GM18511 (cell line): ENCODE measurements at regions not wholly inside any gene's neighbourhood (a gene's known extent, or its start where the extent isn't known, plus 50 kb on each side); places are given as distances from the start of the nearest gene placed in this dataset.

Experiments used
- ATAC-seq: cut with Tn5 transposase; IDR thresholded peaks from one replicate; pipeline ENCODE4 v1.9.1; 2021; ENCODE audit warnings: mild to moderate bottlenecking, moderate library complexity; ENCODE audit not compliant: unreplicated experiment

GRCh38 chr2:144248350-144249034 lies 271.4 kb downstream of the ZEB2 start:
- peak; percentile 53 for ATAC-seq

DNA sequence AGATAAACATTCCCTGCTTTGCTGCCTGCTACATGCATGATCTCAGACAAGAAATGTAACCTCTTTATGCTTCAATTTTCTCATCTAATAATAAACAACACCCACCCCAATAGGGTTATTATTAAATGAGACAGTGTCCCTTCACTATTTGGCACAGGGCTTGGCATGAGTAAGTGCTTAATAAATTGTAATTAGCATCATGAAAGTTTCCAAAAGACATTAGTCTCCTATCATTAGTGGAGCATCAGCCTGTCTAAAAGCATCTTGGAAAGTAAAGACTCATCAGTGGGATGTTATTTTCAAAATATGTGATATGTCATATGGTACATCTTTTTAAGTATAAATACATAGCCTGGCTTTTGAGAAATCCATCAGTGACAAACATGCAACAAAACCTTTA lies 275.0 kb downstream of the ZEB2 start:
- no peak for ATAC-seq

DNA sequence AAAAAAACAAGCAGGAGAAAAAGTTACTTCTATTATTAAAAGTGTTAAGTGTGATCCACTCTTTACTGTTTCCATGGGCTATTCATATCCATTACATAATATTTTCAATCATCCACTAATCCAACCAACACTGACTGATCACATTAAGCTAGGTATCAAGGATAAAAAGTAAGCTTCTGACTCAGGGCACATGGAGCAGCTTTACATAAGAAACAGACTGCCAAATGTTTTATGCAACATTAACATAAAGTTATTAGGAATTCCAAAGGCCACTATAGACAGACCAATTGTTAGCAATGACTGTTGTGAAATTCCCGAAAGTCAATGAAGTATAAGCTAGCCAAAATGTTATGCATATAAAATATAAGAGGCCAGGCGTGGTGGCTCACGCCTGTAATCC lies 277.6 kb downstream of the ZEB2 start:
- ATAC-seq: no peak

GRCh38 chr2:144241801-144242200 lies 278.1 kb downstream of the ZEB2 start:
- ATAC-seq: no peak

DNA sequence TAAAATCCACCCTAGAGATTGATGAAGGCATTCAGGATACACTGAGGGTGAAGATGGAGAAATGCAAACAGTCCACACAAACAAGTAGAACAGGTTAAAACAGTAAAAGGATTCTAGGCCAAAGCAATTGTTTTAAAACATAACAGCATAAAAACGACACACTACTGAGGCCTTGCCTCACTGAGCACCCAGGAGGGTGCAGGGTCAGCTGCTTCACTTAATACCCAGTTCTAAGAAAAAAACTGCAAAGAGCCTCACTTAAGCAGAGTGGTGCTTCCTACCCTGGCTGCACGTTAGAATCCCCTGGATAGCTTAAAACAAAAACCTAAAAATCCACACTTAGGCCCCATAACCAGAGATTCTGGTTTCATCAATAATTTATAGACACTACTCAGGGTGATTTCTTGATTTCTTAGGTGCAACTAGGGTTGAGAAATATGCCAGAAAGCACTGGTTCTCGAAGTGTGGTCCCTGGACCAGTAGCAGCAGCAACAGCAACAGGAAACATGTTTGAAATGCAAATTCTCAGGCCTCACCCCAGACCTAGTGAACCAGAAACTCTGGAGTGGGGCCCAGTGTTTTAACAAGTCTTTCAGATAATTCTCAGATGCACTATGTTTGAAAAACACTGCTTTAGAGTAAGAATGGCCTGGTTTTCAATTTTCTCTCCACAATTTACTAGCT lies 279.1 kb downstream of the ZEB2 start:
- ATAC-seq: peak; percentile 89

DNA sequence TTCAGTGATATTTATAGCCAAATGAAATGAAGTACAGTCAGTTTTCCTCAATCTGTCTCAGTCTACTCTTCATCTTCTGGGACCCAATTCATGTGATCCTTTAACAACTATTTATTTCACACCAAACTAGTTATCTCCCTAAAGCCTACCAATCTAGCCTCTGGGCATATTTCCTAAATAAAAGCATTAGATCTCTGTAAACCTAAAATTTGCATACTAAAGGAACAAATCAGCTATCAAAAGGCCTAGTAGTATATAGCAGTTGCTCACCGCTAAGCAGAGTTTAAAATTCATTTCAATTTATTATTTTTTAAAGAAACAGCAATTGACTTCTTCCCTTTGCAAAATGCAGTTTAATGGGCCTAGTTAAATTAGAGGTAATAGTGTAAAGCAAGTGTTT lies 280.2 kb downstream of the ZEB2 start:
- no peak for ATAC-seq

GRCh38 chr2:144239306-144239705 lies 280.6 kb downstream of the ZEB2 start:
- ATAC-seq: no peak

DNA sequence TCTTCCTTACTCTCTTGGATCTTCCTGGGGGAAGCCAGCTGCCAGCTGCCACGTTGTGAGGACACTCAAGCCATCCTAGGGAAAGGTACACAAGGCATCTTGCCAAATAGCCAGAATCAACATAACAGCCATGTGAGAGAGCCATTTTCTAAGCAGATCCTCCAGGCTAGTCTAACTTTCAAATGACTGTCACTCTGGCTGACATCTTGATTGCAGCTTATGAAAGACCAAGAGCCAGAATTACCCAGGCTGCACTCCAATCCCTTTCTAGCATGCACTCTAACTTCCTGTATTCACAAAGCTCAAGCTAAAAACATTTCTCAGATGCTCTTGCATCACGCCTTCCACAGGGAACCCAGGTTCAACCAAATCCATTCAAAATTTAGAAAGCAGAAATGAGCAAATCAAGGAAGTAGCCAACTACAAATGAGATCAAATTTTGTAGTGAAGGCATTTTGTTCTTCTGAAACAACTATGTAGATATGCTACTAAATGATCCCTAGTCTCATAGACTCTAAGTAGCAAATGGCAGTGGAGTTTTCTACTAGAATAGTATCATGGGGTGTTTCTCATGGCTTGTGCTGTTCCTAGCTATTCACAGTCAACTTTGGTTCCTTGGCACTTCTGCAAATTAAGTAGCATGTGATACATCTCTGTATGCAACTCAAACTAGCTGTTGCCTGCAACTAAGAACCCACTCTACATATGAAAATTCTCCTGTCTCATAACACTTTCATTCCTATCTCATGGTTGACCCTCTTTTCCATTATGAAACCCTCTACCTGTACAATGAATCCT lies 281.9 kb downstream of the ZEB2 start:
- ATAC-seq: no peak

- no peak for ATAC-seq
Measured at GRCh38 chr2:144237108-144237507, 282.8 kb downstream of the ZEB2 start.

DNA sequence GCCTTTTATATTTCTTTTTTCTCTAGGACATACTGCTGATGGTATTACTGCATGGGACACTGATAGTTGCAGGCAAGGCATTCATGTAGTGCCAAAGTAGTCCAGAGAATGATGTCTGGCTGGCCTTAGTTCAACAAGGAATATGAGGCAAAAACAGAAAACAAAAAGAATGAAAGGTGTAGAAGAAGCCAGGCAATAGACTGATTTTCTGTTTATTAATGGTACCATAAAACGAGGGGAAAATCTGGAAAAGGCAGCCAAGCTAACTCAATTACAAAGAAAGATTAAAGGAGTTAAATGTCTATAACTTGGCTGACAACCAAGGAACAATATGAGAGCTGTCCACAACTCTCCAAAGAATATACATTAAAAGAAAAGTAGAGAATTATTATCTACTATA lies 284.9 kb downstream of the ZEB2 start:
- ATAC-seq: no peak

DNA sequence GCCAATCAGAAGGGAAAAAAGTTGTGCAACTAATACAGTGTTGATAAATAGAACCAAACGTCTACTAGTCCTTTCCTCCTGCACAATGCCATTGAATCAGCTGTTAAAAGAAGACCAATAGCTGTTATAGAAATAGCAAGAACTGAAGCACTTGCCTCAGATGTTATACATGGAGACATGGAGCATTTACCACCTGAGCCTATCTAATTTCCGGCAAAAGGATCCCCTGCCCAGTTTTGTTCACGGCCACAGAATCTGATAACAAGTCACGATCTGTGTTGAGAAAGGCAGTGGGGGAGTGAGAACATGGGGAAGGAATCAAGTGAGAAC lies 285.4 kb downstream of the ZEB2 start:
- no peak for ATAC-seq

DNA sequence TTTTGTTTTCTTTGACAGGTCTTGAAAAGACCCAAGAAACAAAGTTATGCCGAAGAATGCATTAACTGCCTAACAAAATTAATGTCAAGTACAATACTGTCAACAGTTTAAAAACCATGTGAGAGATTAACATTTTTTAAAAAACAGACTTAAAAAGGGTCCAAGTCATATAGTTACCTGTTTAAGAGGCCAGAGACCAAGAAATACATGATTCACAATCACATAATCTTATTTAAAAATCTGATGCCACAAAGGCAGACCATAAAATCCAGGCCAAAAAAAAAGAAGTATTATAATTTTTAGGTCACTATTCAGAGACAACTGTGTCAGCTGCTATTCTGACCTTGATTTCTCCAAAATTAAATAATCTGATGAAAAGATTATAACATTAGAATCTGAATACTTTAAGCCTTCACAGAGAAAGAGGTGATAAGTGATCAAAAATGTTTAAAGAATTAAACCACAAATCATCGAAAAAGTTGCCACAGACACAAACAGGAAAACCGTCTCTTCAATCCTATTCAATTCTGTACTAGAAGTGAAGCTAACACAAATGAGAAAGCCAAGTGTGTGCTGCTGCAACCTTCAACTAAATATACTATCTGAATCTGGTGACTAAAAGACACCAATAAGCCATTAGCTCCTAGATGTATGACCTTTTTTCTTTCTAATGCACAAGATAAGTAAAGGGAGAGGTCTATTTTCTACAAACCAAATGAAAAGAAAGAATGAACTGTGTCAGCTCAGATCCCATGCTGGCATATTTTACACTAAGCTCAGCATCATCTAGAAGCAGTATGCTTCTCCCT lies 286.0 kb downstream of the ZEB2 start:
- no peak for ATAC-seq

GRCh38 chr2:144233317-144233716 lies 286.6 kb downstream of the ZEB2 start:
- ATAC-seq: no peak

GRCh38 chr2:144230448-144231085 lies 289.4 kb downstream of the ZEB2 start:
- ATAC-seq: no peak

- no peak for ATAC-seq
Measured at GRCh38 chr2:144230033-144230432, 289.9 kb downstream of the ZEB2 start.

DNA sequence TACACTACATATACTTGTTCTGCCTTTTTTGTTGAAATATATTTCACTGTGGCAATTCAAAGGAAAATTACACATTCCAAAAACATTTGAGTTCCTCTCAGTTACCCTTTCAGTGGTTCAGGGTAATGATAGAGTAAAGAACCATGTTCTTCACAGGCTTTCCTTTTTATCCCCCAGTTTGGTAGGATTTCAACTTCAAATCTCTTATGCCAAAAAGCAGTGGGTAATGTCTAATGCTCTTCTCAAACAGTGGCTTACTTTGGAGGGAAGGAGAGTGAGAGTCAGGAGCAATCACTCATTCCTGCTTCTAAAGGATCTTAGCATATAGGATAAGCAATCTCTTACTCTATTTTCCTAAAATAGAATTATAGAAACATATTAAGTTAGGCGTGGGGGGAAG lies 290.6 kb downstream of the ZEB2 start:
- no peak for ATAC-seq

- ATAC-seq: no peak
Measured at GRCh38 chr2:144227427-144228105, 292.4 kb downstream of the ZEB2 start.

DNA sequence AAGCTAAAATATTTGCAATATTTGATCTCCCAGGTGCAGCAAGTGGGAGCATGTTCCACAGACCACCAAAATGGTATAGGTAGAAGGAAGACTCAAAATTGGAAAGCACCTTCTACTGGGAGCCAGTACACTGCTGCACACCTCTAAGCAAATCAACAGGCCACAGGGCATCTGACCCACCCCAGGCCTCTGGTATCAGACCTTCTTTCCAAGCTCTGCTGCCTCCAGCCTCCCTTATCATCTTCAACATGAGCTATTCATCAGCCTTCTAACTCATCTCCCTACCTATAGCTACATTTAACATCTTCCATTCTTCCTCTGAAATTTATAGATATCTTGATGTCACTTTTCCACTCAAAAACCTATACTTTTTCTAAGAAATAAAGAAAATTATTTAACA lies 294.8 kb downstream of the ZEB2 start:
- ATAC-seq: no peak

GRCh38 chr2:144224472-144224871 lies 295.4 kb downstream of the ZEB2 start:
- ATAC-seq: no peak

GRCh38 chr2:144219979-144220378 lies 299.9 kb downstream of the ZEB2 start:
- no peak for ATAC-seq
